ENCODE measurements at regions not wholly inside any gene's neighbourhood (a gene's known extent, or its start where the extent isn't known, plus 50 kb on each side); places are given as distances from the start of the nearest gene placed in this dataset.

GRCh38 chr10:120145107-120145506 lies 252.6 kb downstream of the SEC23IP start:
- H3K4me1 Mint-ChIP-seq = no peaks in the 10 kb centered on the region

More at GRCh38 chr10:120145107-120145506, 252.6 kb downstream of the SEC23IP start:
- Histone ChIP-seq H3K4ac (ENCODE audit: low read depth, low read length) (no peak overlapping the region), H3K14ac (ENCODE audit: insufficient read depth, low read length) (no peak overlapping the region), H4K5ac (ENCODE audit: insufficient read length, low read depth, low read length) (no peak overlapping the region), H3K9me3 (ENCODE audit: control insufficient read depth, low read depth, low read length) (no peaks in the 10 kb centered on the region), H2BK20ac (ENCODE audit: low read depth, low read length, poor library complexity, severe bottlenecking) (no peak overlapping the region), H3K23me2 (ENCODE audit: insufficient read length, low read depth, low read length, poor library complexity, severe bottlenecking) (no peaks in the 10 kb centered on the region), H3K18ac (ENCODE audit: insufficient read length, low read depth, low read length) (no peak overlapping the region), H3K27me3 (ENCODE audit: insufficient read depth, low read length) (no peaks in the 10 kb centered on the region), H3K79me1 (ENCODE audit: insufficient read depth, low read depth, low read length, poor library complexity, severe bottlenecking) (no peaks in the 10 kb centered on the region), H2BK12ac (ENCODE audit: insufficient read length, low read depth, low read length) (no peak overlapping the region), H3K23ac (ENCODE audit: insufficient read length, low read depth, low read length) (no peak overlapping the region), H3K4me2 (ENCODE audit: insufficient read depth, insufficient read length, low read length) (no peak overlapping the region), H2BK5ac (ENCODE audit: insufficient read length, low read length) (no peak overlapping the region), H3K9ac (ENCODE audit: extremely low read depth, insufficient read length, low read length) (no peak overlapping the region), H3K79me2 (ENCODE audit: insufficient read depth, low read length) (no peaks in the 10 kb centered on the region), H4K8ac (replicated peaks; ENCODE audit: insufficient read length, low read depth, low read length) (no peak overlapping the region), H2BK15ac (ENCODE audit: low read depth, low read length) (no peak overlapping the region), H2AK5ac (ENCODE audit: insufficient read length, low read length) (no peak overlapping the region), H3K27ac (ENCODE audit: insufficient read length, low read depth, low read length) (no peak overlapping the region), H3K56ac (ENCODE audit: insufficient read length, low read depth, low read length) (no peak overlapping the region), H4K20me1 (ENCODE audit: control insufficient read depth, insufficient read depth, insufficient read length) (no peaks in the 10 kb centered on the region), H2BK120ac (ENCODE audit: low read depth, low read length, poor library complexity, severe bottlenecking) (no peak overlapping the region), H2AFZ (ENCODE audit: low read length) (no peak overlapping the region), H3T11ph (ENCODE audit: low read length) (no peak overlapping the region), H4K91ac (ENCODE audit: insufficient read length, low read depth, low read length) (no peak overlapping the region), H3K4me1 (ENCODE audit: insufficient read depth, low read length) (no peaks in the 10 kb centered on the region)
- Mint-ChIP-seq H3K27me3 (ENCODE audit: low read depth) (no peaks in the 10 kb centered on the region; the same call in 1 of the 2 replicates), H3K27ac (no peak overlapping the region), H3K4me3 (no peak overlapping the region), H3K36me3 (ENCODE audit: insufficient read depth in 1 of 3, low read depth in 3 of 3) (no peaks in the 10 kb centered on the region; a peak in 1 of 7 replicates), H3K9me3 (no peaks in the 10 kb centered on the region; a peak in 1 of 5 replicates)
- no peak for TF ChIP-seq CTCF (conservative IDR thresholded peaks at IDR 0.05)
- WGBS (ENCODE audit: extremely low coverage, insufficient read length, low lambda C conversion rate) = no CpG with 5 or more reads among the region's 5 CpGs
- no peak for DNase-seq

All from H9 (cell line).